ENCODE measurements at regions not wholly inside any gene's neighbourhood (a gene's known extent, or its start where the extent isn't known, plus 50 kb on each side); places are given as distances from the start of the nearest gene placed in this dataset.
"Not testable (repeated sequence)": the region's sequence is repeated elsewhere in the genome, so short reads cannot be mapped to it uniquely, and the experiment has no call there.

DNA sequence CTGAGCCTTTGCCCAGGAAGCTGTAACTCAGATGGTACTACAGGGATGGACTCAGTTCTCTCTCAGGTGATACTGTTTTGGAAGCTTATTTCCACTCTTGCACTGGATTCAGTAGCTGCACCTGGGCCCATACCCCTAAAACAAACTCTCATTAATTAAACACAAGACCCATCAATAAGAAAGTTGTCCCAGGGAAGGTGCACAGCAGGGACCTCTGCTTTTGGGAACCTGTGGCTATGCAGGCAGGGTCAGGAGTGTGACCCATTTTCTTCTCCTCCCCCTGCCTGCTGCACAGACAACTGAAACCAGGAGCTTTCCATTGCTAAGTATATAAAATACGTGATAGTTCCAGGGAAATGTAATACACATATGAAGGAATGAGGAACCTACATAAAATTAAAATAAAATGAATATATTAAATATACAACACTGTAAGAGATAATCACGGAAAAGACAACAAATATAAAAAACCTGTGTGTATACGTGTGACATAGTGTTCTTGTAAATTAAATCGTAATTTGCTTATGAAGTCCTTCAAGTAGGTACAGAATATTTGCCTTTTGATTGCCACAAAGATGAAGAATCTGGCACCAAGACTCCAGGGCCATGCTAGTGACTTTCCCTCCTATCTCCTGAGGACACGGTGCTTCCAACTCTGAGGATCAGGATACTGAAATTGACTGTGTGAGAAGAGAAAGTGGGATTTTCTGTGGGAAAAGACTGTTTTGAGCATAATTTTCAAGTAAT lies 101.6 kb upstream of the GOLGA6L6 start:
- Histone ChIP-seq H3K4me3 (no peak overlapping the region), H3K4me1 (replicated peaks in 1 of 2) (no peaks in the 10 kb centered on the region), H3K27ac (no peak overlapping the region)
- WGBS, 10 experiments = 3 to 64% (median 33%) methylated on average over 4 to 5 of the region's 5 CpGs
- in situ Hi-C loops (cut with MboI; ENCODE audit: low pct_unique_long_range_greater_than_20kb in 2 of 9, low sequenced_read_pairs in 9 of 9, unreplicated experiment in 9 of 9) = no loop called here
- no peak for ATAC-seq (replicated peaks in 6 of 8)

DNA sequence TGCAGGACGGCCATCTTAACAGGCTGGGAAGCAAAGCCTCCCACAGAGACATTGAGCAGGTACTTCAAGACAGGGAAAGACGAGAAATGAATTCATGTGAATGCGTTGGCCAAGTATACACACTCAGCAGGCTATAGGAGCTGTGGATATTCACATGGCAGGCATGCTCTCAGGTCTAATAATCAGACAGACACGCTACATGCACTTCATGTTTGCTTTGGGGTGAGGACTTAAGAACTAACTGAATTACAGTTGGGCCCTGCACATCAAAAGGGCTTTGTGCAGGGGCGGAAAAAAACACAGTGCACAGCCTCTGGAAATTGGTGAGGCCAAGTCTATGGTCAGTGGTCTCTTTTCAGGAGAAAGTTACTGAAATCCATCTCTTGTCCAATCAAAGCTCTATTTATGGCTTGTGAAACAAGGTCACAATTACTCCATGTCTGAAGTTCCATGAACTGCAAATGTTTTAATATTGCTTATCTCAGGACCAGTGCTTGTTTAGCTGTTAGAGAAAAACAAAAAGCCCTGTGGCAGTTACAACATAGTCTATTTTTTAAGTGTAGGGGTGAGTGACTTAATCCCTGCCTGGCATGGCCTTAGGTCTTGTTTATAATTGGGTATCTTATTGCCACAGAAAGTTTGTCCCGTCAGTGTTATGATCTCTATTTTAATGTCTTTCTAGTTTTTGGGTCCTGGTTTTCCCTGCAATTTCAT lies 100.6 kb upstream of the GOLGA6L6 start:
- H3K4me1 ChIP-seq (replicated peaks in 1 of 2) = no peaks in the 10 kb centered on the region
- in situ Hi-C loops (cut with MboI; ENCODE audit: low pct_unique_long_range_greater_than_20kb in 2 of 9, low sequenced_read_pairs in 9 of 9, unreplicated experiment in 9 of 9) = no loop called here
- H3K27ac ChIP-seq = no peak overlapping the region
- no peak overlapping the region for H3K4me3 ChIP-seq
- ATAC-seq (replicated peaks in 6 of 8) = no peak
- WGBS, 10 experiments = 4 to 74% (median 26%) methylated on average over 1 to 5 of the region's 6 CpGs

DNA sequence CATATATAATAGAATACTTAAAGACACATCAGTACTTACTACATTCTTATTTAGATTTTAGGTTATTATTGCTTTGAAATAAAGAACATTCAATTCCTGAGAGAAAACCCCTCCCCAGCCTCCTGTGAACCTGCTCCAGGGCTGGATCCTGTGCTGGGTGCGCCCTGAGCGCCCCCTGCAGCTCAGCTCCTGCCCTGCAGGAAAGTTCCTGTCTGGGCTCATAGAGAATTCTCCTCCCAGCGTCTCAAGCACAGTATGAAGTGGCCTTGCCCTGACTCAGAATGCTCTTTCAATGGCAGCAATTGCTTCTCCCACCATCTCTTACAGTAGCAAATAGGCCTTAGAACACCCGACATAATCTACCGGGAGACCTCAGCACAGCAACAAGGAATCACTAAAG lies 98.8 kb upstream of the GOLGA6L6 start:
- WGBS, 10 experiments = no CpG with 5 or more reads among the region's 5 CpGs
- in situ Hi-C loops (cut with MboI; ENCODE audit: low pct_unique_long_range_greater_than_20kb in 2 of 9, low sequenced_read_pairs in 9 of 9, unreplicated experiment in 9 of 9) = not testable (repeated sequence)

DNA sequence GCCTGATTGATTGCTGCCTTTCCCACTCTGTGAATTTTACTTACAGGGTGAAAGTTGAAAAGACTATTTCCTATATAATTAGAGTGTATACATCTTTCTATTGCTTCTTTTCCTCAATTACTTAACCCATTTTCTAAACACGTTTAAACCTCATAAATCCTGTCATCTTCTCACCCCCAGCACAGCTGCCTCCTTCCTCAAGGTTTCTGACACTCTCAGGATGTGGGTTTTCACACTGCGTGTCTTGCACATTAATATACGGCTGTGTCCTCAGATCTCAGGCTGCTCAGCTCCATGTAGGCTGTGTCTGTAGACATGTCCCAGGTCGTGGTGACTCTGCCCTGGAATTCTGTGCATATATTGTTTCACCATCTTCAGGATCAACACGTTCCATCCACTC lies 97.6 kb upstream of the GOLGA6L6 start:
- H3K4me1 ChIP-seq (replicated peaks in 1 of 2); in situ Hi-C loops (cut with MboI; ENCODE audit: low pct_unique_long_range_greater_than_20kb in 2 of 9, low sequenced_read_pairs in 9 of 9, unreplicated experiment in 9 of 9); H3K27ac ChIP-seq; H3K4me3 ChIP-seq; ATAC-seq (replicated peaks in 6 of 8): not testable (repeated sequence)
- WGBS, 10 experiments = no CpG with 5 or more reads among the region's 5 CpGs

More for the DNA sequence above, 98.8 kb upstream of the GOLGA6L6 start:
- H3K4me1 ChIP-seq (replicated peaks in 1 of 2); H3K4me3 ChIP-seq; H3K27ac ChIP-seq: not testable (repeated sequence)
- ATAC-seq (replicated peaks in 6 of 8) = peak in 3 of 8 experiments; percentile 65 to 73 (median 71)

DNA sequence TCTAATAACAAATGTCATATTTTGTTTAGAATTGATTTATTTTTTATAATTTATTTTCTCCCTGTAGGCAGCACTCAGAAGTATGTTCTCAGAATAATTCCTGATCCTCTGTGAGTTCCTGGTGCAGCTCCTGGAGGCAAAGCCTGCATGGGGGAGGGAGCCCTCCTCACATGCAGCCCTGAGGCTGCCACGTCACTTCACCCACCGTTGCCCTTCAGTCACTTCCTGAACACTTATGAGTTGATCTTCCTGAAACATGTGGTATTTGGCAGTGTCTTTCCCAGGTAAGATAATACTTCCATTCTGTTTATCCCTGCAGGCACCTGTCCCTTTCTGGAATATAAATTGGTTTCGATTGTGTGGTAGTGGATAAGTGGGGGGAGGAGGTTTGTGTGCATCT lies 95.9 kb upstream of the GOLGA6L6 start:
- ATAC-seq (replicated peaks in 6 of 8) = not testable (repeated sequence)
- no CpG with 5 or more reads among the region's 3 CpGs for WGBS, 10 experiments

DNA sequence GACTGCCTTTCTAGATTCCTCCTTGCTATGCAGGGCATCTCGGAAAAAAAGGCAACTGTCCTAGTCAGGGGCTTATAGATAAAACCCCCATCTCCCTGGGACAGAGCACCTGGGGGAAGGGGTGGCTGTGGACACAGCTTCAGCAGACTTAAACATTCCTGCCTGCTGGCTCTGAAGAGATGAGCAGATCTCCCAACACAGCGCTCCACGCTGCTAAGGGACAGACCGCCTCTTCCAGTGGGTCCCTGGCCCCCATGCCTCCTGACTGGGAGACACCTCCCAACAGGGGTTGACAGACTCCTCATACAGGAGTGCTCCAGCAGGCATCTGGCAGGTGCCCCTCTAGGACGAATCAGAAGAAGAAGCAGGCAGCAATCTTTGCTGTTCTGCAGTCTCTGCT lies 87.9 kb upstream of the GOLGA6L6 start:
- ATAC-seq (replicated peaks in 6 of 8); H3K27ac ChIP-seq; in situ Hi-C loops (cut with MboI; ENCODE audit: low pct_unique_long_range_greater_than_20kb in 2 of 9, low sequenced_read_pairs in 9 of 9, unreplicated experiment in 9 of 9); H3K4me3 ChIP-seq; H3K4me1 ChIP-seq (replicated peaks in 1 of 2): not testable (repeated sequence)
- WGBS, 10 experiments = no CpG with 5 or more reads among the region's 5 CpGs

More for the DNA sequence above, 95.9 kb upstream of the GOLGA6L6 start:
- H3K4me3 ChIP-seq; H3K4me1 ChIP-seq (replicated peaks in 1 of 2); in situ Hi-C loops (cut with MboI; ENCODE audit: low pct_unique_long_range_greater_than_20kb in 2 of 9, low sequenced_read_pairs in 9 of 9, unreplicated experiment in 9 of 9); H3K27ac ChIP-seq: not testable (repeated sequence)

DNA sequence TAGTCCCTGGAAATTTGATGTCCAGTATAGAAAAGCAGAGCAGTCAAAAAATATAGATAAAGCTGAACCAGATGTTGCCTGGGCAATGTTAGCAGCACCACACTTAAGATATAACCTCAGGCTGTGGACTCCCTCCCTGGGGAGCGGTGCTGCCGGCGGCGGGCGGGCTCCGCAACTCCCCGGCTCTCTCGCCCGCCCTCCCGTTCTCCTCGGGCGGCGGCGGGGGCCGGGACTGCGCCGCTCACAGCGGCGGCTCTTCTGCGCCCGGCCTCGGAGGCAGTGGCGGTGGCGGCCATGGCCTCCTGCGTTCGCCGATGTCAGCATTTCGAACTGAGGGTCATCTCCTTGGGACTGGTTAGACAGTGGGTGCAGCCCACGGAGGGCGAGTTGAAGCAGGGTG lies 86.9 kb upstream of the GOLGA6L6 start:
- H3K4me3 ChIP-seq; H3K4me1 ChIP-seq (replicated peaks in 1 of 2); in situ Hi-C loops (cut with MboI; ENCODE audit: low pct_unique_long_range_greater_than_20kb in 2 of 9, low sequenced_read_pairs in 9 of 9, unreplicated experiment in 9 of 9); H3K27ac ChIP-seq: not testable (repeated sequence)
- no CpG with 5 or more reads among the region's 30 CpGs for WGBS, 10 experiments
- peak in 2 of 8 experiments; percentile 18 to 37 for ATAC-seq (replicated peaks in 6 of 8)

DNA sequence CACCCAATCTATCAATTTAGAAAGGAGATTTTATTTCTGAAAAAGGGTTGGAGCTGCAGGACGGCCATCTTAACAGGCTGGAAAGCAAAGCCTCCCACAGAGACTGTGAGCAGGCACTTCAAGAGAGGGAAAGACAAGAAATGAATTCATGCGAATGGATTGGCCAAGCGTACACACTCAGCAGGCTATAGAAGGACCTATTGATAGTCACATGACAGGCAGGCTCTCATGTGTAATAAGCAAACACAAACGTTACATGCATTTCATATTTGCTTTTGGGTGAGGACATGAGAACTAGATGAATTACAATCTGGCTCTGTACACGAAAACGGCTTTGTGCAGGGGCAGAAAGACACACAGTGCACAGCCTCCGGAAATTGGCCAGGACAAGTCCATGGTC lies 83.9 kb upstream of the GOLGA6L6 start:
- H3K27ac ChIP-seq; H3K4me3 ChIP-seq; ATAC-seq (replicated peaks in 6 of 8); H3K4me1 ChIP-seq (replicated peaks in 1 of 2); in situ Hi-C loops (cut with MboI; ENCODE audit: low pct_unique_long_range_greater_than_20kb in 2 of 9, low sequenced_read_pairs in 9 of 9, unreplicated experiment in 9 of 9): not testable (repeated sequence)
- WGBS, 10 experiments = no CpG with 5 or more reads among the region's 7 CpGs

DNA sequence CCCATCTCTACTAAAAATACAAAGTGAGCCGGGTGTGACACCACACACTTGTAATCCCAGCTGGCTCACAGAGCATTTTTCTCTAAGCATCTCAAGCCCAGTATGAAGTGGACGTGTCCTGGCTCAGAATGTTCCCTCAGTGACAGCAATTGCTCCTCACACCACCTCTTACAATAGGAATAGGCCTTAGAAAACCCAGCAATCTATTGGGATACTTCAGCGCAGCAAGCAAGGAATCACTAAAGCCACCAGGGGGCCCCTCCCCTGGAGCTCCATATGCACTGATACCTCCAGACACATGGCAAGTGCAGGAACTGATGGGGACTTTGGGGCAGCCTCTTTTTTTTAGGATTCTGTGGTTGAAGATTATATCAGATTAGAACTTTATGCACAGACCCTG lies 82.5 kb upstream of the GOLGA6L6 start:
- H3K4me1 ChIP-seq (replicated peaks in 1 of 2); H3K27ac ChIP-seq; in situ Hi-C loops (cut with MboI; ENCODE audit: low pct_unique_long_range_greater_than_20kb in 2 of 9, low sequenced_read_pairs in 9 of 9, unreplicated experiment in 9 of 9); H3K4me3 ChIP-seq: not testable (repeated sequence)
- WGBS, 10 experiments = no CpG with 5 or more reads among the region's 3 CpGs
- ATAC-seq (replicated peaks in 6 of 8) = peak in 1 of 8 experiments; percentile 50

DNA sequence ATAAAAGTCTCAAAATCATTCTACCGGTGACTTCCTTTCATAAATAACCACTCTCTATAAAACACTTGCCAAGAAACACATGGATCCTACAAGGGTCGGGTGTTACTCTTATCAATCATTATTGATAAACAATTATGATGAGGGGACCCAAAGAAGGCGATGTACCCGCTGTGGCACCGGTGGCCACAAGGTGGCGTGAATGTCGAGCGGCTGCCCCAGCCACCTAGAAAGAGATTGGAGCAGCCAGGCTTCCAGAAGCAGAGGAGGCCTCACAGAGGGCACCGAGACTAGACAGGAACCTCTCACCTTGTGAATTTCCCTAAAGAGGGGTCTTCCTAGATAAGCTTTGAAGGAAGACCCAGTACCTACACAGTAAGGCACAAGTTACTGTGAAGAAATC lies 80.5 kb upstream of the GOLGA6L6 start:
- H3K27ac ChIP-seq = not testable (repeated sequence)

DNA sequence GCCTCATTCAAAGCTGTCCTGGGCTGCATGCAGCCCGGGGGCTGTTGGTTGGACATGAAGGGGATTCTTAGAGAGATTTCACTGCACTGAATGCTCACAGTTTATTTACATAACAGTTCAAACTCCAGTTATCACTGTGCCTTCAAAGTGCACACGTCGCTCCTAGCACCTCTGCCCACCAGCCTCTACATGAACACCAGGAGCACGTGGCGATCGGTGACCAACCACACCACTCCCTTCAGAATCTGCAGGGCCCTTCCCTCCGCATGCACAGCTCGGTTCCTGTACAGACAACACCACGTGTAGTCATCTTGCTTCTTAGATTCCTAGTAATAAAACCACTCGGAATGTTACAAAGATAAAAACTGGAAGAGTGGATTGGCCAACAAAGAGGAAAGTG lies 72.9 kb upstream of the GOLGA6L6 start:
- no CpG with 5 or more reads among the region's 10 CpGs for WGBS, 10 experiments
- in situ Hi-C loops (cut with MboI; ENCODE audit: low pct_unique_long_range_greater_than_20kb in 2 of 9, low sequenced_read_pairs in 9 of 9, unreplicated experiment in 9 of 9); H3K27ac ChIP-seq; ATAC-seq (replicated peaks in 6 of 8); H3K4me3 ChIP-seq; H3K4me1 ChIP-seq (replicated peaks in 1 of 2): not testable (repeated sequence)

More for the DNA sequence above, 80.5 kb upstream of the GOLGA6L6 start:
- WGBS, 10 experiments = no CpG with 5 or more reads among the region's 9 CpGs
- H3K4me3 ChIP-seq; in situ Hi-C loops (cut with MboI; ENCODE audit: low pct_unique_long_range_greater_than_20kb in 2 of 9, low sequenced_read_pairs in 9 of 9, unreplicated experiment in 9 of 9); H3K4me1 ChIP-seq (replicated peaks in 1 of 2): not testable (repeated sequence)
- ATAC-seq (replicated peaks in 6 of 8) = peak in 3 of 8 experiments; percentile 42 to 67 (median 43)

DNA sequence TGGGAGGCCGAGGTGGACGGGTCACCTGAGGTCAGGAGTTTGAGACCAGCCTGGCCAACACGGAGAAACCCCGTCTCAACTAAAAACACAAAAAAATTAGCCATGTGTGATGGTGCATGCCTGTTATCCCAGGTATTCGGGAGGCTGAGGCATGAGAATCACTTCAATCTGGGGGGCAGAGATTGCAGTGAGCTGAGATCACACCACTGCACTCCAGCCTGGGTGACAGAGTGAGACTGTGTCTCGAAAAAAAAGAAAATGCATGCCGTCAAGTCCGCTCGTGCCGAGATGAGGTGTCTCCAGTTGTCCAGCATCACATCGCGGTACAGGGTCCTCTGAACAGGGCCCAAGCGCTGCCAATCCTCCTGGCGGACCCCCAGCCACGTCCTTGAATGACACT lies 71.2 kb upstream of the GOLGA6L6 start:
- 62% methylated on average over 2 of the region's 15 CpGs; no CpG with 5 or more reads in 9 of the 10 experiments for WGBS, 10 experiments
- ATAC-seq (replicated peaks in 6 of 8); H3K4me3 ChIP-seq; H3K27ac ChIP-seq; H3K4me1 ChIP-seq (replicated peaks in 1 of 2); in situ Hi-C loops (cut with MboI; ENCODE audit: low pct_unique_long_range_greater_than_20kb in 2 of 9, low sequenced_read_pairs in 9 of 9, unreplicated experiment in 9 of 9): not testable (repeated sequence)

DNA sequence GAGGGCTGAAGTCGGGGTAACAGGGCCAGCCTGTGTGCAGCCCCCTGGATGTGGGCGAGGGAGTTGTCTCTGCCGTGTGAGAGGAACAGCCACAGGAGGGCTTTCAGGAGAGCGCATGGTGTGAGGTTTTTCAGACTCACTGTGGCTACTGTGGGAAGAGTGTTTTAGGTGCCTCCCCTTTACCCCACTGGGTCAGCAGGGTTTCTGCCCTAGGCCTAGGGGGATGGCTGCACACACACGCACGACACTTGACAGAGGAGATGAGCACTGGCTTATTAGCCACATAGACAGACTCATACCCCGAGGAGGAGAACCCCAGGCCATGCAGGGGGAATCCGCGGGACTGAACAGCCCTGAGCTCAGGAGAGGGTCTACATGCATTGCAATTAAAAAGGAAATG lies 70.8 kb upstream of the GOLGA6L6 start:
- H3K4me1 ChIP-seq (replicated peaks in 1 of 2); ATAC-seq (replicated peaks in 6 of 8); H3K27ac ChIP-seq; in situ Hi-C loops (cut with MboI; ENCODE audit: low pct_unique_long_range_greater_than_20kb in 2 of 9, low sequenced_read_pairs in 9 of 9, unreplicated experiment in 9 of 9); H3K4me3 ChIP-seq: not testable (repeated sequence)
- 80 to 90% methylated on average over 2 of the region's 9 CpGs; no CpG with 5 or more reads in 8 of the 10 experiments for WGBS, 10 experiments
